Nephron (organoid): ENCODE measurements at regions not wholly inside any gene's neighbourhood (a gene's known extent, or its start where the extent isn't known, plus 50 kb on each side); places are given as distances from the start of the nearest gene placed in this dataset.
"Not testable (repeated sequence)": the region's sequence is repeated elsewhere in the genome, so short reads cannot be mapped to it uniquely, and the experiment has no call there.

Experiments
- H3K27ac Mint-ChIP-seq, 3 experiments: 2 replicates each; pipeline ENCODE4 v1.8.0; 2020; ENCODE audit warnings: mixed read lengths in 3 of 3, mild to moderate bottlenecking in 2 of 3, moderate library complexity in 1 of 3
- H3K27me3 Mint-ChIP-seq: 2 replicates; pipeline ENCODE4 v1.8.0; 2021; ENCODE audit warnings: low read depth, mild to moderate bottlenecking, moderate library complexity, mixed read lengths
- H3K36me3 Mint-ChIP-seq: 2 replicates; pipeline ENCODE4 v1.8.0; 2020; ENCODE audit warnings: low read depth, mixed read lengths
- H3K4me1 Mint-ChIP-seq: 2 replicates; pipeline ENCODE4 v1.8.0; 2020; ENCODE audit warnings: mixed read lengths
- H3K4me3 Mint-ChIP-seq, 3 experiments: 2 replicates each; pipeline ENCODE4 v1.8.0; 2020; ENCODE audit warnings: mild to moderate bottlenecking in 3 of 3, mixed read lengths in 3 of 3, moderate library complexity in 2 of 3
- H3K9me3 Mint-ChIP-seq: 2 replicates; pipeline ENCODE4 v1.8.0; 2020; ENCODE audit warnings: mixed read lengths
- CTCF ChIP-seq, 3 experiments: fragments of 200-600 bp; sonication (generic); IDR thresholded peaks; one replicate each; pipeline ENCODE4 v1.5.0; 2021; ENCODE audit warnings: antibody characterized with exemption in 3 of 3; ENCODE audit not compliant: unreplicated experiment in 3 of 3

GRCh38 chr1:91189096-91189495 lies 167.3 kb upstream of the ZNF644 start:
- peaks cover 11% of the 10 kb centered on the region for H3K9me3 Mint-ChIP-seq
- H3K36me3 Mint-ChIP-seq, result no peaks in the 10 kb centered on the region
- TF ChIP-seq CTCF (IDR thresholded peaks at IDR 0.05; ENCODE audit: unreplicated experiment in 3 of 3), result no peak

GRCh38 chr1:91182807-91183206 lies 161.0 kb upstream of the ZNF644 start:
- H3K9me3 Mint-ChIP-seq, result peaks cover 16% of the 10 kb centered on the region
- not testable (repeated sequence) for H3K4me1 Mint-ChIP-seq, H3K36me3 Mint-ChIP-seq, H3K27ac Mint-ChIP-seq, H3K4me3 Mint-ChIP-seq, H3K27me3 Mint-ChIP-seq

More at GRCh38 chr1:91189096-91189495, 167.3 kb upstream of the ZNF644 start:
- H3K27me3 Mint-ChIP-seq, result peaks cover 8% of the 10 kb centered on the region
- no peak overlapping the region for H3K4me3 Mint-ChIP-seq
- H3K27ac Mint-ChIP-seq, result no peak overlapping the region
- H3K4me1 Mint-ChIP-seq, result no peaks in the 10 kb centered on the region

GRCh38 chr1:91176250-91176649 lies 154.4 kb upstream of the ZNF644 start:
- Mint-ChIP-seq H3K27ac (no peak overlapping the region), H3K9me3 (no peaks in the 10 kb centered on the region), H3K36me3 (no peaks in the 10 kb centered on the region), H3K4me3 (no peak overlapping the region), H3K27me3 (peaks cover 3% of the 10 kb centered on the region), H3K4me1 (peaks cover 28% of the 10 kb centered on the region)
- no peak for TF ChIP-seq CTCF (IDR thresholded peaks at IDR 0.05; ENCODE audit: unreplicated experiment in 3 of 3)

- Mint-ChIP-seq H3K36me3 (no peaks in the 10 kb centered on the region), H3K27ac (no peak overlapping the region), H3K4me1 (peaks cover 28% of the 10 kb centered on the region), H3K9me3 (no peaks in the 10 kb centered on the region), H3K27me3 (peaks cover 9% of the 10 kb centered on the region), H3K4me3 (no peak overlapping the region)
- TF ChIP-seq CTCF (IDR thresholded peaks at IDR 0.05; ENCODE audit: unreplicated experiment in 3 of 3), result no peak
These were observed 152.9 kb upstream of the ZNF644 start for GRCh38 chr1:91174734-91175133.

GRCh38 chr1:91173346-91173890 lies 151.6 kb upstream of the ZNF644 start:
- peak overlapping the region; percentile 20 to 78 (median 67) for H3K27ac Mint-ChIP-seq
- no peaks in the 10 kb centered on the region for H3K36me3 Mint-ChIP-seq
- H3K4me3 Mint-ChIP-seq, result peak overlapping the region in 1 of 3 experiments; percentile 9
- H3K27me3 Mint-ChIP-seq, result peaks cover 9% of the 10 kb centered on the region
- H3K4me1 Mint-ChIP-seq, result peaks cover 28% of the 10 kb centered on the region
- no peak for TF ChIP-seq CTCF (IDR thresholded peaks at IDR 0.05; ENCODE audit: unreplicated experiment in 3 of 3)
- no peaks in the 10 kb centered on the region for H3K9me3 Mint-ChIP-seq

GRCh38 chr1:91172541-91172940 lies 150.7 kb upstream of the ZNF644 start:
- peaks cover 10% of the 10 kb centered on the region for H3K27me3 Mint-ChIP-seq
- no peak overlapping the region for H3K4me3 Mint-ChIP-seq
- H3K4me1 Mint-ChIP-seq, result peaks cover 28% of the 10 kb centered on the region
- peak overlapping the region; percentile 20 to 78 (median 67) for H3K27ac Mint-ChIP-seq
- H3K36me3 Mint-ChIP-seq, result no peaks in the 10 kb centered on the region
- H3K9me3 Mint-ChIP-seq, result no peaks in the 10 kb centered on the region
- TF ChIP-seq CTCF (IDR thresholded peaks at IDR 0.05; ENCODE audit: unreplicated experiment in 3 of 3), result no peak
